Keratinocyte (primary cell): ENCODE measurements at regions not wholly inside any gene's neighbourhood (a gene's known extent, or its start where the extent isn't known, plus 50 kb on each side); places are given as distances from the start of the nearest gene placed in this dataset.
A peak's percentile ranks its signal among the peaks of the same experiment; 100 is the strongest.

Source experiments
- DNase-seq: peaks from one replicate; pipeline ENCODE4 v3.0.0-alpha.2; 2011; ENCODE audit warnings: low read depth, missing footprints, low spot score
- FAIRE-seq: peaks from 2 replicates; lab custom pipeline; 2011; peaks lifted over from hg19 to GRCh38; lab: Jason Lieb, UNC
- H2AFZ ChIP-seq: 2 replicates; pipeline ENCODE4 v1.6.0; 2012; ENCODE audit warnings: low read length, control low read depth, inconsistent platforms; ENCODE audit not compliant: control insufficient read depth
- H3K27ac ChIP-seq: 2 replicates; pipeline ENCODE4 v1.5.1; 2011; ENCODE audit warnings: low read length; ENCODE audit not compliant: control insufficient read depth, insufficient read depth
- H3K27me3 ChIP-seq: 3 replicates; pipeline ENCODE4 v1.6.0; 2011; ENCODE audit warnings: low read length; ENCODE audit not compliant: control insufficient read depth, insufficient read depth; ENCODE audit errors: extremely low read depth
- H3K36me3 ChIP-seq, 2 experiments: 2 replicates in 1 of 2; 3 replicates in 1 of 2; pipeline ENCODE4 v1.5.1; 2011; ENCODE audit warnings: low read length in 2 of 2, mild to moderate bottlenecking in 1 of 2; ENCODE audit not compliant: control insufficient read depth in 2 of 2, insufficient read depth in 2 of 2; ENCODE audit errors: extremely low read depth in 1 of 2
- H3K4me1 ChIP-seq: 3 replicates; pipeline ENCODE4 v1.5.1; 2011; ENCODE audit warnings: low read length; ENCODE audit not compliant: control insufficient read depth, insufficient read depth; ENCODE audit errors: extremely low read depth
- H3K4me2 ChIP-seq: 3 replicates; pipeline ENCODE4 v1.6.0; 2011; ENCODE audit warnings: low read depth, low read length; ENCODE audit not compliant: control insufficient read depth, insufficient read depth; ENCODE audit errors: extremely low read depth
- H3K4me3 ChIP-seq, 3 experiments: fragments of 200-600 bp in 1 of 3; sonication (generic) in 1 of 3; 2 replicates in 2 of 3; 3 replicates in 1 of 3; pipeline ENCODE4 v1.5.1; 2011 to 2016; ENCODE audit warnings: low read length in 3 of 3, mild to moderate bottlenecking in 3 of 3, control low read depth in 2 of 3, inconsistent platforms in 1 of 3, low read depth in 1 of 3, mixed read lengths in 1 of 3, mixed run types in 1 of 3, moderate library complexity in 1 of 3; ENCODE audit not compliant: control insufficient read depth in 2 of 3, insufficient read depth in 2 of 3; ENCODE audit errors: extremely low read depth in 1 of 3
- H3K79me2 ChIP-seq: 2 replicates; pipeline ENCODE4 v1.6.0; 2012; ENCODE audit warnings: low read length; ENCODE audit not compliant: control insufficient read depth, insufficient read depth
- H3K9ac ChIP-seq: 3 replicates; pipeline ENCODE4 v1.6.0; 2011; ENCODE audit warnings: low read length; ENCODE audit not compliant: control insufficient read depth, insufficient read depth; ENCODE audit errors: extremely low read depth
- H3K9me1 ChIP-seq: 3 replicates; pipeline ENCODE4 v1.6.0; 2011; ENCODE audit warnings: low read length; ENCODE audit not compliant: control insufficient read depth, insufficient read depth; ENCODE audit errors: extremely low read depth
- H3K9me3 ChIP-seq: 2 replicates; pipeline ENCODE4 v1.5.1; 2012; ENCODE audit warnings: low read depth, low read length; ENCODE audit not compliant: control insufficient read depth
- H4K20me1 ChIP-seq: 3 replicates; pipeline ENCODE4 v1.6.0; 2011; ENCODE audit warnings: low read length; ENCODE audit not compliant: control insufficient read depth, insufficient read depth; ENCODE audit errors: extremely low read depth
- CTCF ChIP-seq, 3 experiments: IDR thresholded peaks in 1 of 3; conservative IDR thresholded peaks in 1 of 3; optimal IDR thresholded peaks in 1 of 3; 2 replicates in 2 of 3; 3 replicates in 1 of 3; pipeline versions ENCODE3 to v1.5.1; 2011; ENCODE audit warnings: low read length in 3 of 3, mild to moderate bottlenecking in 3 of 3, moderate library complexity in 2 of 3, control low read depth in 1 of 3, inconsistent platforms in 1 of 3; ENCODE audit not compliant: insufficient read depth in 2 of 3; ENCODE audit errors: extremely low read depth in 1 of 3
- EZH2 ChIP-seq: IDR thresholded peaks from one replicate; pipeline ENCODE4 v1.6.1; 2012; ENCODE audit warnings: inconsistent platforms, mild to moderate bottlenecking, low read length, moderate library complexity
- dilution Hi-C: fragments of 300-500 bp; cut with MboI; formaldehyde crosslinking; loops from one replicate; pipeline ENCODE4 v1.7.0; 2020; ENCODE audit warnings: low sequenced_read_pairs; ENCODE audit not compliant: extremely low pct_ligation_motif_present

DNA sequence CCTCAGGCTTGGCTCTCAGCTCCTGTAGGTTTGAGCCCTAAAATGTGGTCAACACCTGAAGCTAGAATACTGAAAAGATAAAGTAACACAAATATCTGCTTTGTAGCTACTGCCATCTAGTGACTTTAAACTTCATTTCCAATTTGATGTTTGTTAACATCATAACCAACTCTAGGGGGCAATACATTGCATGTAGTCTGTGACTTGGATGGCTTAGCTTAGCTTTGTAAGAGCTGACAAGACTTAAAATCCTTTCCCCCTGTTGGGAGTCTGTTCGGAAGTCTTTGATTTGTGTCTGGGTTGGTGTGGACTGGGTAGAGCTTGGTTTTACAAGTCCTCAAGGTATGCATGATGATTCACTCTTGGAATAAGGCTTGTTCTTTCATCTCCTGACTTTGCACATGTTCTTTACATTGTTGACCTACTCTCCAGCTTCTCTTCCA lies 51.7 kb downstream of the SCN11A start:
- Histone ChIP-seq H3K9me3 (no peaks in the 10 kb centered on the region), H3K4me2 (no peak overlapping the region), H3K4me1 (no peaks in the 10 kb centered on the region), H3K4me3 (no peak overlapping the region), H3K79me2 (no peaks in the 10 kb centered on the region), H2AFZ (no peak overlapping the region), H4K20me1 (no peaks in the 10 kb centered on the region), H3K27ac (no peak overlapping the region), H3K27me3 (no peaks in the 10 kb centered on the region), H3K36me3 (no peaks in the 10 kb centered on the region), H3K9ac (no peak overlapping the region), H3K9me1 (no peaks in the 10 kb centered on the region)
- TF ChIP-seq EZH2 (no peak), CTCF (optimal IDR thresholded peaks at IDR 0.05 in 1 of 3, IDR thresholded peaks at IDR 0.05 in 1 of 3, conservative IDR thresholded peaks at IDR 0.05 in 1 of 3; ENCODE audit: extremely low read depth in 1 of 3, insufficient read depth in 2 of 3, low read length in 3 of 3) (peak; percentile 12 to 92 (median 69))
- FAIRE-seq (peak; percentile 94), DNase-seq (peak; percentile 45)
- dilution Hi-C loops: no loop called here

DNA sequence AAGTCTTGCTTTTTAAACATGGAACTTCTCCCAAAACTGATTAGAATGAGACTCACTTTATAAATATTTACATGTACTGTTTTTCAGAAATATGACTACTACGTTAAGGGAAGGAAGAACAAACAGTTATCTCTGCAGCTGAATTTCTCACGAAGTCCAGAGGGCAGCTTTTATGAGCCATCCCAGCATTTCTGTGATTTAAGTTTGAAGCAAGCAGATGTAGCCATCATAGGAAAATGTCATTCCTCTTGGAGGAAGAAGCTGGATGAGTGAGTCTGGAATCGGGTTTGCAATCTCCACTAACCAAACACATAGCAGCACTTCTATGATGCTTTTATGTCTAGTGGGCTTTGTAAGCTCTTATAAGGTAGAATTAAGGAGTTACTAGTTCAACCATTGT lies 53.7 kb downstream of the SCN11A start:
- Histone ChIP-seq H3K4me2 (no peak overlapping the region), H3K27ac (no peak overlapping the region), H3K9me3 (no peaks in the 10 kb centered on the region), H2AFZ (no peak overlapping the region), H3K9ac (no peak overlapping the region), H3K27me3 (no peaks in the 10 kb centered on the region), H4K20me1 (no peaks in the 10 kb centered on the region), H3K9me1 (no peaks in the 10 kb centered on the region), H3K4me1 (peaks cover under 1% of the 10 kb centered on the region), H3K36me3 (no peaks in the 10 kb centered on the region), H3K79me2 (no peaks in the 10 kb centered on the region), H3K4me3 (no peak overlapping the region)
- TF ChIP-seq EZH2 (no peak), CTCF (optimal IDR thresholded peaks at IDR 0.05 in 1 of 3, IDR thresholded peaks at IDR 0.05 in 1 of 3, conservative IDR thresholded peaks at IDR 0.05 in 1 of 3; ENCODE audit: extremely low read depth in 1 of 3, insufficient read depth in 2 of 3, low read length in 3 of 3) (no peak)
- dilution Hi-C loops: no loop called here
- no peak for FAIRE-seq
- no peak for DNase-seq
